Heart left ventricle (tissue), 13 donors: ENCODE measurements at regions not wholly inside any gene's neighbourhood (a gene's known extent, or its start where the extent isn't known, plus 50 kb on each side); places are given as distances from the start of the nearest gene placed in this dataset.

Source experiments
- CTCF ChIP-seq, 12 donors: fragments of 200-600 bp; sonication (generic) in 4 of 12; IDR thresholded peaks; one replicate each; pipeline versions ENCODE4 v1.5.0 to v1.8.0; 2018 to 2022; ENCODE audit warnings: antibody characterized with exemption in 12 of 12, mild to moderate bottlenecking in 5 of 12
- POLR2A ChIP-seq, 2 donors: fragments of 450-650 bp; IDR thresholded peaks; one replicate each; pipeline ENCODE4 v1.6.1; 2017; ENCODE audit warnings: antibody characterized with exemption in 2 of 2, mild to moderate bottlenecking in 2 of 2, moderate library complexity in 2 of 2
- donor health status: ischemic (EF 13 %, LVEDD 7.1; RV severe dilation, severe dysfunction).
- donor health status: DM: no; HTN: yes; CAD: no.
- donor health status: DM: no; HTN: no; CAD: no.
- donor health status: ischemic (EF 25% LVEDD 6.9; RV normal size, moderate dysfunction).
- donor health status: ischemic (EF 25% LVEDD 5.7; RV mildly dilated, moderate dysfunction).
- donor health status: ischemic (EF 35%, LVEDD 5.7; RV mildly dilated, moderate dysfunction).
- donor health status: nonischemic (EF 11% LVEDD 7.7; RV severe dilation, severe dysfunction).
- donor health status: DM: yes; HTN: yes; CAD: no.
- donor health status: PGD.
- donor health status: ischemic (EF 29% LVEDD 5.4; RV normal size, mild dysfunction).
- donor health status: nonischemic (EF 23%, LVEDD 6.1; RV moderate dilation, normal function).

GRCh38 chr4:81826335-81826734 lies 354.6 kb upstream of the RASGEF1B start:
- TF ChIP-seq CTCF (IDR thresholded peaks at IDR 0.05) (no peak), POLR2A (IDR thresholded peaks at IDR 0.05) (no peak)
